GM12865 (cell line): ENCODE measurements at regions not wholly inside any gene's neighbourhood (a gene's known extent, or its start where the extent isn't known, plus 50 kb on each side); places are given as distances from the start of the nearest gene placed in this dataset.

Source experiments
- DNase-seq: peaks from one replicate; pipeline ENCODE4 v3.0.0; 2010; ENCODE audit warnings: low read depth
- H3K4me3 ChIP-seq: 2 replicates; pipeline ENCODE4 v1.5.1; 2011; ENCODE audit warnings: mild to moderate bottlenecking, low read depth, low read length, control low read depth
- TF ChIP-seq, protein P1 (sequence below): IDR thresholded peaks from 2 replicates; pipeline ENCODE4 v1.5.1; 2011; ENCODE audit warnings: low read length, control low read depth, low read depth, inconsistent platforms; ENCODE audit not compliant: insufficient read depth; ENCODE audit errors: missing control alignments

DNA sequence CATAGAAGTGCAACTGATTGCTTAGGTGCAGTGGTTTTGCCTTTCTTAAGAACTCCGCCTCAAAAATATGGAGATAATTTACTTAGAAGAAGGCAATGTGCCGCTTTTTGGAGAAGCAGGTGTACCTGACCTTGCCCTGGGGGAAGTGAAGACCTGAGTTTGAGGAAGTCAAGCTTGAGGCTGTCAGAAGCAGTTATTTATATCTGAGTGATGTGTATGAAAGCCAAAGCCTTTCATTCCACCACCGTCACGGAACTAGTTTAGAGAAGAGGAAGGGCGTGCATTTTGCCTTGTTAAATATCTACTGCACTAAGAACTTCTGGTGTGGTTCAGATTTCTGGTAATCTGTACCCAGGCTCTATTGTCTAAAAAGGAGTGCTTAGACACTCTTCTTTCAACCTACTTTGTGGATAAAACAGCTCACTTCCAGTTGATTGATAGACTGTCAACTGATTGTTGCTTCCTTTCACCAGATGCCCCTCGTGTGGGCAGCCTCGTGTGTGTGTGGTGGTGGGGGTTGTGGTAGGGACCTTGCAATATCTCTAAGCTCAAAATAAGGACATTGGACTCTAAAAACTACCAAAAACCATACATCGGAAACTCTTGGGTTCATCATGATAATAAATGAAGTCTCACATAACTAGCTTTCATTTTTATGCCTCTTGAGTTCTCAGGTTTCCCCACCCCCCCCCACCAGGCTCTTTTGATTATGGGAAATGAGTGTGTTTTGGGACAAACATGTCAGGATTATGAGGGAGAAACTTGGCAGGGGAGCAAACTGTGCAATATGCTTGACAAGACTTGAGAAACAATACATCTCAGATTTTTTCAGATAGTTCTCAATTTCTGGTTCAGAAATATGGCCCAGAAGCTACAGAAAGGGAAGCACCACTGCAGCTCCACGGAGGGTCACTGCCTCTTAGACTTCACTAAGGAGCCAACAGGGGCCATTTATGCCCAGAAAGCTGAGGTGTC lies 78.6 kb downstream of the ARF6 start:
- DNase-seq: peak; percentile 93
- H3K4me3 ChIP-seq: peak overlapping the region; percentile 37
- TF ChIP-seq, protein P1, sequence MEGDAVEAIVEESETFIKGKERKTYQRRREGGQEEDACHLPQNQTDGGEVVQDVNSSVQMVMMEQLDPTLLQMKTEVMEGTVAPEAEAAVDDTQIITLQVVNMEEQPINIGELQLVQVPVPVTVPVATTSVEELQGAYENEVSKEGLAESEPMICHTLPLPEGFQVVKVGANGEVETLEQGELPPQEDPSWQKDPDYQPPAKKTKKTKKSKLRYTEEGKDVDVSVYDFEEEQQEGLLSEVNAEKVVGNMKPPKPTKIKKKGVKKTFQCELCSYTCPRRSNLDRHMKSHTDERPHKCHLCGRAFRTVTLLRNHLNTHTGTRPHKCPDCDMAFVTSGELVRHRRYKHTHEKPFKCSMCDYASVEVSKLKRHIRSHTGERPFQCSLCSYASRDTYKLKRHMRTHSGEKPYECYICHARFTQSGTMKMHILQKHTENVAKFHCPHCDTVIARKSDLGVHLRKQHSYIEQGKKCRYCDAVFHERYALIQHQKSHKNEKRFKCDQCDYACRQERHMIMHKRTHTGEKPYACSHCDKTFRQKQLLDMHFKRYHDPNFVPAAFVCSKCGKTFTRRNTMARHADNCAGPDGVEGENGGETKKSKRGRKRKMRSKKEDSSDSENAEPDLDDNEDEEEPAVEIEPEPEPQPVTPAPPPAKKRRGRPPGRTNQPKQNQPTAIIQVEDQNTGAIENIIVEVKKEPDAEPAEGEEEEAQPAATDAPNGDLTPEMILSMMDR: no peak

DNA sequence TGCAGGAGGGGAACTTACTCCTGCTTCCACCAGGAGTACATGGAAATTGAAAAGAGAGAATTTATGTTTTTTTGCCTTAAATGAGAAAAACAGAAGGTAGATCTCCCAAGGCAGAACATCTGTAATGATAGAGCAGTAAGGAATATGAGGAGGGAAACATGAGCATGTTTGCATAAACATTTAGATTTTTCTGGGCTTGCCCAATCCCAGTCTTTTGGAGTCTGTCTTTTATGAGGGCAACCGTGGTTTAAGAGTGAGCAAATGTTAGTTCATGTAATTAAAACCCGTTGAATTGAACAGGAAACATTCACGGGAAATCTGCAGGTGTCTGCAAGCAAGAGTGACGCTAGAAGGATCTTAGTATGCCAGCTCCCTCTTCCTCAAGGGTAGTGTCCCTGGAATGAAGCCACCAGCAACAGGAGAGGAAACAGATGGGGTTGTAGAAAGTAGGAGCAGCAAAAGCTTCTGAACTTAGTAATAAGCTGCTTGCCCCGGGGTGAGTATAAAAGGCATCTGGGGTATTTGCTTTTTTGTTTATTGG lies 79.3 kb downstream of the ARF6 start:
- TF ChIP-seq, protein P1: no peak
- peak overlapping the region; percentile 37 for H3K4me3 ChIP-seq
- peak; percentile 51 for DNase-seq

DNA sequence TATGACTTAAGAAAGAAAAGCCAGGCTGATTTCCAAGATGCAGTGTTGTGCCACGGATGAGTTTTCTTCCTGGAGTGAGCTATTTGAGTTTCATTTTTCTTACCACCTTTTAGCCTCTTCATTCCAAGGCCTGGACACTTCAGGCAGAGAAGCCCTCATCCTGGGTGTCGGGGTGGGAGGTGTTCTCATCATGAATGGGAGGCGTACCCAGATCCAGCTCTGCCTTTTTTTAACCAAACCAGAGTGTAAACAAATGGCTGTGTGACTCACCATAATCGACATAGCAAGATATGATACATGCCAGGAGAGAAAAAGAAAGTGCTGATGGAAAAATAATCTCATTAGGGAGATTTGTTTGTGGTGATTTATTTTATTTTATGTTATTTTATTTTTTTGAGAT lies 79.9 kb downstream of the ARF6 start:
- DNase-seq: peak; percentile 51

DNA sequence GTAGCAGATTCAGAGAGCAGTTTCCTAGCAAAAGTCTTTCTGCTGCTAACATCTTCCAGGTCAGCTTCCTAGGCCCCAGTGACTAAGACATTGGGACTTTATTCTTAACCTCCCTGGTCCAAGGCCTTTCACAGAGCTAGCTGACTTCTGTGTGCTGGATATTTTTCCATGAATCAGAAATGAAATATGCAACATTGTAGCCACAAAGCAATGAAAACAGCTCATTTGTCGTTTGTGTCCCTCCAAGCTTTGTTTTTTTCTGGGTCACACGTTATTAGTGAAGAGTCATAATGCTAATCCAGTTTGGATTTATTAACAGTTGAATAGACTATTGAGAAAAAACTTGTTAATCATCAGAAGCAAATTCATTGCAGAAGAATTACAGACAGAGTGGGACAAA lies 82.4 kb downstream of the ARF6 start:
- TF ChIP-seq, protein P1: no peak
- DNase-seq: no peak
- no peak overlapping the region for H3K4me3 ChIP-seq

More for the DNA sequence above, 79.9 kb downstream of the ARF6 start:
- H3K4me3 ChIP-seq: peak overlapping the region; percentile 37
- TF ChIP-seq, protein P1: no peak

DNA sequence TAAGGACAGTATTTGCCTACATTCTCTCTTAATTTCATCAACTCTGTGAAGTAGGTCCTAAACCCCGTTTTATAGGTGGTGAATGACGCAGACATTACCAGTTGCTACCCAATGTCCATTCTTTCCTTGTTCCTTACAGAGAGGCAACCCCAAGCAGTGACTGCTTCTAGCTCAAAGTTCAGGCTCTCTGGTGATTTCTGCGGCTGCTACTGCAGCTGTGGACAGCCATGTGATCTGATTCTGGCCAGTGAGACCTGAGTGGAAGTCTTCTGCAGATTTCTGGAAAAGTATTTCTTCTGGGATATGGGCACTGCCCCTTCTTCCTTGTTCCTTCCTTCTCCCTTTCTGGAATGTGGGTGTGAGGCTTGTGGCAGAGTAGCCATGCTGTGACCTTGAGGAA lies 82.9 kb downstream of the ARF6 start:
- no peak overlapping the region for H3K4me3 ChIP-seq
- TF ChIP-seq, protein P1: no peak
- DNase-seq: no peak

DNA sequence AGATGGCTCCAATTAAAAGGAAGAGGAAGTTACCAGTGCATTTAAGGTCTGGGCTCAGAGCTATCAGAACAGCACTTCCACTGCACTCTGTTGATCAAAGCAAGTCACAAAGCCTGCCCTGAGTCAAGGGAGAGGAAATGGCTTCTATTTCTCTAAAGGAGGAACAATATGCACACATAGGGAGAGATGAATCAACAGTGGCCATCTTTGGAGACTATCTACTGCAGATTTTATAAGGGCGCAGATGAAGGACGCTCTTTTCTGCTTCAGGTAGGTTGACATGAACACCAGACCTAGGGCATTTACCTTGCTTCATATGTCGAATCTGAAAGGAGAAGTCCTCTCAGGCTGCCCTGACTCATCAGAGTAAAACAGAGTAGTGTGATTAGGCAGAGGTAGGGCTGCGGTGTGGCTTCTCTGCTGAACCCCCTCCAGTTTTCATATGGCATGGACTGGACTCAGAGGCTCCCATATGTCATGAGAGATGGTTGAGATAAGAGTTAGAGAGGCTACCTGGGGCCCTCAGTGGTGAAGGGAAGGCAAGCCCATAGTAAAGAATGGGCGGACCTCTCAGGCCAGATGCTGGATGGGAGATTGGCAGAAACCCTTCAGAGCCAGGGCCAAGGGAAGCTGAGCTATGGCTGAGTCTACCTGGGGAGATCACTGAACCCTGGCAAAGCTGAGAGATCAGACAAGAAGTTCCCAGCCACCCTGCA lies 84.4 kb downstream of the ARF6 start:
- TF ChIP-seq, protein P1: no peak
- DNase-seq: peak; percentile 76

More for the DNA sequence above, 84.4 kb downstream of the ARF6 start:
- H3K4me3 ChIP-seq: peak overlapping the region; percentile 11
